ENCODE measurements at regions not wholly inside any gene's neighbourhood (a gene's known extent, or its start where the extent isn't known, plus 50 kb on each side); places are given as distances from the start of the nearest gene placed in this dataset.

GRCh38 chr9:86730163-86730928 lies 217.0 kb downstream of the GAS1 start:
- DNase-seq (ENCODE audit: low spot score): no peak

DNA sequence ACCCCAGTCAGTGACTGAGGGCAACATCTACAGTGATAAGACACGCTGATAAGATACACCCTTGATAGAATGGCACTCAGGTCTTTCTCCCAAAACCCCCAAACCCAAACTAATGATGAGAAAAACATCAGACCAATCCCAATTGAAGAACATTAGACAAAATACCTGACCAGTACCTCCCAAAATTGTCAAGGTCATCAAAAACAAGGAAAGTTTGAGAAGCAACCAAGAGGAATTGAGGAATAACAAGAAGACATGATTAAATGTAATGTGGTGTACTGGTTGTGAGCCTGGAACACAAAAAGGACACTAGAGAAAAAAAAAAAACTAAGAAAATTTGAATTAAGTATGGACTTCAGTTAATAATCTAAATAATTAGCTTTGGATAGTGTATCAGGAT lies 222.8 kb downstream of the GAS1 start:
- no peak for DNase-seq (ENCODE audit: low spot score)

- DNase-seq (ENCODE audit: low spot score): no peak
These were observed 224.0 kb downstream of the GAS1 start for GRCh38 chr9:86723346-86723745.

- DNase-seq (ENCODE audit: low spot score): no peak
These were observed 224.6 kb downstream of the GAS1 start for GRCh38 chr9:86722706-86723075.

GRCh38 chr9:86721843-86722705 lies 225.2 kb downstream of the GAS1 start:
- peak; percentile 59 for DNase-seq (ENCODE audit: low spot score)

DNA sequence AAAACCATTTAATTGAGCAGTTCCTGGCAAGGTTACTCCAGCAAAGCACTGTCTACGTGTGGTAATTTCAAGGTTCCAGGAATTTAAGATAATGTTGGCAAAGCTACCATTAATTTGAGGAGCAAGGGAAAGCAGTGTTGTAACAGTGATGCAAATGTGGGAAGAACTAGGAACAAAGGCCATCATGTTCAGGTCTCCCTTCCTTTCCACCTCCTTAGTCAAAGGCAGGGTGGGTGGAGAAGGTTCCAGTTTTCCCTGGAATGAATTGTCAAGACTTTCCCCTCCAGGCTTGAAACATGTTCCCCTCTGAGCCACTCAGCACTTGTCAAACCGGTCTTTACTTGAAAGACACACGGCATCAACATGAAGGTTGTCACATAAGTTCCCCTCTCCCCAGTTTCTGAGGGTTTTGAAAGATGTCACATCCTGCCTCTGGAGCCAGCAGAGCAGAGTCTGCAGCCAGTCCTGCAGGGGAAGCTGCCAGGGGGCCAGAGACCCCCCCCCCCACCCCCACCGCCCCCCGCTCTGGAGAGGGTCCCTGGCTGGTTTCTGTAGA lies 226.0 kb downstream of the GAS1 start:
- DNase-seq (ENCODE audit: low spot score): no peak

- no peak for DNase-seq (ENCODE audit: low spot score)
These were observed 226.6 kb downstream of the GAS1 start for GRCh38 chr9:86720639-86721225.

GRCh38 chr9:86718388-86719049 lies 228.8 kb downstream of the GAS1 start:
- DNase-seq (ENCODE audit: low spot score): no peak

DNA sequence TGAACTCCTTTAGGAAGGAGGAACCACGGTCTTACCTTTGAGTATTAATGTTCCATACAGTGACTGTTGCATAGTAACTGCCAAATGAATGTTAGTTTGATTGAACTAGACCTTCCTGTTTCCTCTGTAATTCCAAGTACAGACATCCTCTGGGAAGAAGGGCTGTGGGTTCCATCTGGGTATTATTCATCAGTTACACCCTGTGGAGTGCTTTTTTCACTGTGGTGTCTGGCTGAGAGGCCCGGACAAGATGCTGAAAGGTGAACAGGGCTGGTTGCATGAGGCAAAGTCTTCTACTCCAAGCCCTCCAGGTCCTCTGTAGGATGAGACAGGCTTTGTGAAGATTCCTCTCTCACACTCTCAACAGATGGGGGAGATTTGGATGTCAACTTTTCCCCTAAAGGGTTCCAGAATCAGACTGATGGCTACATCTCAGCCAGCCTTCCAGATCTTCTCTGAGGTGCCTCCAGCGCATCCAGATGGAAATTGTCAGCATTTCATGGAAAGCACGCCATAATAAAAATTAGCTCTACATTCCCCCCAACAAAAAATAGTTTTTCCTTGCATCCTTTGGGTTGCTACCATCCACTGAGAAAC lies 230.9 kb downstream of the GAS1 start:
- no peak for DNase-seq (ENCODE audit: low spot score)

DNA sequence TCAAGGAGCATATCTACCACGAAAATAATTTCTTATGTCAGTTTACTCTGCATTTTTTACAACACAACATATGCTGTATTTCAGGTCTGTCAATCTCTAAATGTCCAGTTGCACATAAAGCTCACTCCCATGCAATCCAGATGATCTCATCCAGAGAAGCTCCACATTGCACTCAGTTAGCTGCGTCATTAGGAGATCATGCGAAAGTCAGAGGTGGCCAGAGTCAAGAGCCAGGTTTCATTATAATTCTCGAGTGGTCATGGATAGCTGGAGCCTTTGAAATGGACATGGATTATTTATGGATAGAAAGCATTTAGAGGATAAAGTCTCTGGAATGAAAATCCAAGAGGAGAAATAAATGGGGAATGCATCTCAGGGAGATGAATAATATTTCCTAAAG lies 232.3 kb downstream of the GAS1 start:
- no peak for DNase-seq (ENCODE audit: low spot score)

DNA sequence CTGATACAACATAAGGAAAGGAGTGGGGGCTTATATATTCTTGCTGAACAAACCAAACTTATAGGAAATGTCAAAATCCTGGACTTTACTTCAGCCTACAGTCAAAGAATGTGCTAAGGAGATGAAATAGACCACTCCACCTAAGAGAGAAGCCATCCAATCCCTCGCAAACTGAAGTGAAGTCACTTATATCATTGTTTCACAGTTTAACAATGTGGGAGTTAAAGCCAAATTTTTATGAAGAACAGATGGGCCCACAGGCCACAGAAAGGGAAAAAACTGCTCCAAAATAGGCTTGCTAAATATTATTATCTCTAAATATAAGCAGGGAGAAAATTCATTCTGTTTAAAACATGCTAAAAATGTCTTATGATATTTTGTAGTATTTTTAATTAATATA lies 233.3 kb downstream of the GAS1 start:
- DNase-seq (ENCODE audit: low spot score): no peak

DNA sequence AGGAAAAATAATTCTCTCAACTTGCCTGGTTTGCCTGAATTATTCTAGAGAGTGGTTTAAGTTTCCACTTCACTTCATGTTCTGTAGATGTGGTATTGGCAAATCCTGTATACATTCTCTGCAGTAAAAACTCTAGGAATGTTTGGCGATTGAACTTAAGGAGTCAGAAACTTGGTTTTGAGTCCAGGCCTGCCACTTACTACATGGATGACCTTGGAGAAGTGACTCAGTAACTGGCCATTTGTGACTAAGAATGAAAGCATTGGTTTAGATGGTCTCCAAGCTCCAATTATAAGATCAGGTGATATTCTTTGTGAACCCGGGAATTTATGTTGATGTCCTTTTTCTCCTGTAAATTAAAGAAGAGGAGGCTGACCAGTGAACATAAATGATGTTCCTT lies 233.8 kb downstream of the GAS1 start:
- DNase-seq (ENCODE audit: low spot score): no peak

- no peak for DNase-seq (ENCODE audit: low spot score)
These were observed 238.1 kb downstream of the GAS1 start for GRCh38 chr9:86708918-86709835.

- no peak for DNase-seq (ENCODE audit: low spot score)
These were observed 239.3 kb downstream of the GAS1 start for GRCh38 chr9:86707932-86708510.

DNA sequence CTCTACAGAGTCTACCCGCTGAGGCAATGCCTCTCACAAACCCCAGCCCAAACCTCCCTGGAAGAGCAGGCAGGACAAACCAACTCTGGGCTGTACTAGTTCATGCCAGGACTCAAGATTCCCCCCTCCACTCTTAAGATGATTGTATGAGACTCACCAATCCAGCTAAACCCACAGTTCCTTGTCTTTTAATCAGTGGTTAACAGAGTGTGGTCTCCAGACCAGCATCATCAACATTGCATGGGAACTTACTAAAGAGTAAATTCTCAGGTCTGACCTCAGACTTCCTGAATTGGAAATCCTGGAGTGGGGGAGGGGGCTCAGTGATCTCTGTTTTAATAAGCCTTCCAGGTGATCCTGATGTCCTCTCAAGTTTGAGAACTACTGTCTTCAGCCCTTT lies 240.9 kb downstream of the GAS1 start:
- peak; percentile 39 for DNase-seq (ENCODE audit: low spot score)

DNA sequence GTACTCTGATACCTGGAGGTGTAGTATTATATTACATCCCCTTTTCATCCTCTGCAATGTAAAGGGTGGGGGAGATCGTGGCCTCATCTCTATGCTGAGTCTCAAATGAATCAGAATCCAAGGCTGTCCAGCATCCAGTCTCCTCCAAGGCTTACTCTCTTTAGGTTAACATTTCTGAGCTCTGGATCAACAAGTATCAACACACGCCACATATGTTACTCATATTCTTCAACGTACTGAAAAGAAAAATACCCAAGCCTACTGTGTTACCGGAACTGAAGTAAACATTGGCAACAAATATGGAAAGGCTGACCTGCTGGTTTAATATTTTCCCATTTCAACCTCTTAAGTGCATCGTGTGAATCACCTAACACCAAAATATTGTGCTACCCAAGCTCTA lies 241.8 kb downstream of the GAS1 start:
- no peak for DNase-seq (ENCODE audit: low spot score)

DNA sequence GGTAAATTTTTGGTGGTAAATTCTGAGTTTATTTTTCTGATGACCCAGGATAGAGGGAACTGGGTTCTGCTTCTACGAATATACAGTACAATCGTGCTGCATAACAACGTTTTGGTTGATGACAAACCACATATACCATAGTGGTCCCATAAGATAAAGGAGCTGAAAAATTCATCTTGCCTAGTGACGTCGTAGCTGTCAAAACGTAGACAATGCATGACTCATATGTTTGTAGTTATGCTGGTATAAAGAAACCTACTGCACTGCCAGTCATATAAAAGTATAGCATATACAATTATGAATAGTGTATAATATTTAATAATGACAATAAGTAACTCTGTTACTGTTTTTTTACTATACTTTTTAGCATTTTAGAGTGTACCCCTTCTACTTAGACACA lies 244.0 kb downstream of the GAS1 start:
- no peak for DNase-seq (ENCODE audit: low spot score)

DNA sequence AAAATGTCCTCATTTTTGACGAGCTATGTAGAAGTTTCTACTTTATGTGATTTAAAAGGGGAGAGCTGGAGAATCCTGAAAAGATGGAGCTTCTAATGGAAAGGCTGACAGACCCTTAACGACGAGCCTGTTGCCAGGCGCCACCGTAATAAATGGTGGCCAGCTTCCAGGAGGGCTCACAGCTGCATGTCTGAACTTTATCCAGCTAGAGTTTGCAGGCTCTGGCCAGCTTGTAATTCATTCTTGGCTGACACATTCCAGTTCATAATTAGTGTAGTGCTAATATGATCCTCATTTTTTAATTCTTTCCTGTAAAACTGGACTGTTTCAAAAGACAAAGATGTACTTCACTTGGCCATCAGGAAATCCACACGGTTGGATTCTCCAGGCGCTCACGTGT lies 246.7 kb downstream of the GAS1 start:
- DNase-seq (ENCODE audit: low spot score): no peak

- DNase-seq (ENCODE audit: low spot score): no peak
These were observed 249.3 kb downstream of the GAS1 start for GRCh38 chr9:86697999-86698398.

- no peak for DNase-seq (ENCODE audit: low spot score)
These were observed 250.1 kb downstream of the GAS1 start for GRCh38 chr9:86697213-86697612.
